Chondrocyte (in vitro differentiated cells): ENCODE measurements at regions not wholly inside any gene's neighbourhood (a gene's known extent, or its start where the extent isn't known, plus 50 kb on each side); places are given as distances from the start of the nearest gene placed in this dataset.

Experiments
- DNase-seq: peaks from one replicate; pipeline ENCODE4 v3.0.0; 2021; ENCODE audit warnings: mixed read lengths, low spot score
- H3K27ac Mint-ChIP-seq: one replicate; pipeline ENCODE4 v1.8.0; 2021; ENCODE audit warnings: mild to moderate bottlenecking, moderate library complexity, mixed read lengths; ENCODE audit not compliant: unreplicated experiment
- H3K27me3 Mint-ChIP-seq: 2 replicates; pipeline ENCODE4 v1.8.0; 2021; ENCODE audit warnings: low read depth, mixed read lengths
- H3K36me3 Mint-ChIP-seq: 2 replicates; pipeline ENCODE4 v1.8.0; 2021; ENCODE audit warnings: low read depth, mixed read lengths
- H3K4me1 Mint-ChIP-seq: 2 replicates; pipeline ENCODE4 v1.8.0; 2021; ENCODE audit warnings: low read depth, mild to moderate bottlenecking, mixed read lengths
- H3K4me3 Mint-ChIP-seq: one replicate; pipeline ENCODE4 v1.8.0; 2021; ENCODE audit warnings: mild to moderate bottlenecking, moderate library complexity, mixed read lengths; ENCODE audit not compliant: unreplicated experiment
- H3K9me3 Mint-ChIP-seq: 2 replicates; pipeline ENCODE4 v1.8.0; 2021; ENCODE audit warnings: low read depth, mixed read lengths
- CTCF ChIP-seq: fragments of 200-600 bp; sonication (generic); IDR thresholded peaks from 2 replicates; pipeline ENCODE4 v1.5.0; 2021; ENCODE audit warnings: antibody characterized with exemption, mild to moderate bottlenecking, moderate library complexity

GRCh38 chr3:55207744-55208143 is 279.4 kb downstream of the WNT5A start:
- no peak for TF ChIP-seq CTCF

DNA sequence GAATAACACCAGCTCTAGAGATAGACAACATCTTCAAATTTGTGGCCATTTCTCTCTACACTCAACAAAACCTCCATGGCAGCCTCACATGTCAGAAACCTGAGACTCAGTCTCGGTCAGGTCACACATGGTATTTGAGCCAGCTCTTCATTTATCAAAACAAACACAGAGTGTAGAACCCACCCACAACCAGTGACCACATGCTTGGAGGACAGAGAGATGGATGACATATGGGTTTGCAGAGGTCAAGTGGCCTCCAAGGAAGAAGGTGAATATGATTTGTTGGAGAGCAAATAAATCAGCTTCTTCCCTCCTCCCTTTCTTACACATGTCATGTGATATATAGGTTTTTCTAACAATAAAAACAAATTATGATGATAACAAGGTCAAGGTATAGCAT is 278.1 kb upstream of the LRTM1 start:
- Mint-ChIP-seq H3K4me3 (no peak overlapping the region), H3K36me3 (peaks cover 4% of the 10 kb centered on the region), H3K27ac (no peak overlapping the region), H3K4me1 (peaks cover 13% of the 10 kb centered on the region), H3K9me3 (peaks cover 10% of the 10 kb centered on the region), H3K27me3 (no peaks in the 10 kb centered on the region)
- DNase-seq, result no peak
- TF ChIP-seq CTCF, result no peak

More at GRCh38 chr3:55207744-55208143, 279.4 kb downstream of the WNT5A start:
- no peak overlapping the region for H3K4me3 Mint-ChIP-seq
- H3K9me3 Mint-ChIP-seq, result peaks cover 18% of the 10 kb centered on the region
- DNase-seq, result no peak
- H3K27me3 Mint-ChIP-seq, result no peaks in the 10 kb centered on the region
- peaks cover 5% of the 10 kb centered on the region for H3K4me1 Mint-ChIP-seq
- H3K27ac Mint-ChIP-seq, result no peak overlapping the region
- H3K36me3 Mint-ChIP-seq, result peaks cover 8% of the 10 kb centered on the region

GRCh38 chr3:55204417-55204816 is 276.6 kb upstream of the LRTM1 start:
- H3K4me3 Mint-ChIP-seq, result no peak overlapping the region

GRCh38 chr3:55203546-55203945 is 275.7 kb upstream of the LRTM1 start:
- no peak overlapping the region for H3K27ac Mint-ChIP-seq
- H3K27me3 Mint-ChIP-seq, result no peaks in the 10 kb centered on the region
- no peak for DNase-seq
- TF ChIP-seq CTCF, result no peak
- no peaks in the 10 kb centered on the region for H3K36me3 Mint-ChIP-seq
- H3K4me1 Mint-ChIP-seq, result peaks cover 18% of the 10 kb centered on the region
- H3K9me3 Mint-ChIP-seq, result no peaks in the 10 kb centered on the region
- no peak overlapping the region for H3K4me3 Mint-ChIP-seq

More at GRCh38 chr3:55204417-55204816, 276.6 kb upstream of the LRTM1 start:
- no peak for DNase-seq
- Mint-ChIP-seq H3K27ac (no peak overlapping the region), H3K4me1 (peaks cover 13% of the 10 kb centered on the region), H3K9me3 (no peaks in the 10 kb centered on the region), H3K36me3 (no peaks in the 10 kb centered on the region), H3K27me3 (no peaks in the 10 kb centered on the region)
- TF ChIP-seq CTCF, result no peak

- H3K4me1 Mint-ChIP-seq, result peaks cover 19% of the 10 kb centered on the region
- H3K9me3 Mint-ChIP-seq, result no peaks in the 10 kb centered on the region
- no peak overlapping the region for H3K27ac Mint-ChIP-seq
- no peaks in the 10 kb centered on the region for H3K36me3 Mint-ChIP-seq
- no peaks in the 10 kb centered on the region for H3K27me3 Mint-ChIP-seq
- no peak for DNase-seq
- no peak overlapping the region for H3K4me3 Mint-ChIP-seq
- TF ChIP-seq CTCF, result no peak
Measured at GRCh38 chr3:55203006-55203405, 275.1 kb upstream of the LRTM1 start.
